HCT116 (cell line): ENCODE measurements at regions not wholly inside any gene's neighbourhood (a gene's known extent, or its start where the extent isn't known, plus 50 kb on each side); places are given as distances from the start of the nearest gene placed in this dataset.

Experiments
- ATAC-seq: fragments of 200-7000 bp; cut with Tn5 transposase; 2 replicates; pipeline ENCODE4 v1.9.1; 2020; ENCODE audit warnings: mild to moderate bottlenecking, moderate library complexity
- BruUV-seq: library from RNA; stranded (reverse); fragments of 400-500 nt; replicated peaks from 2 replicates; lab custom pipeline; 2021; lab: Mats Ljungman, UMichigan
- CTCF ChIA-PET: fragments of 300-600 bp; sonication (Branson Sonifier 250); formaldehyde crosslinking; loops from one replicate; lab custom pipeline; 2021; ENCODE audit warnings: antibody characterized with exemption; lab: Charles Lee
- POLR2A ChIA-PET: fragments of 300-600, 350-600 bp; sonication (Branson Sonifier 250); formaldehyde crosslinking; loops from one replicate; lab custom pipeline; 2021; ENCODE audit warnings: antibody characterized with exemption; lab: Charles Lee
- RAD21 ChIA-PET, 2 experiments: fragments of 300-600 bp; sonication (Branson Sonifier 250); formaldehyde crosslinking; loops; one replicate each; lab custom pipeline; 2023; ENCODE audit warnings: low total read pairs in 2 of 2; ENCODE audit not compliant: uncharacterized antibody in 2 of 2, unreplicated experiment in 2 of 2, low non-redundant PET in 1 of 2; lab: Charles Lee
- DNase-seq: peaks from one replicate; pipeline ENCODE4 v3.0.0-alpha.2; 2010; ENCODE audit warnings: low read depth, low spot score
- H2AFZ ChIP-seq: fragments of 200-600 bp; shearing (Covaris generic), sonication (generic); 2 replicates; pipeline ENCODE4 v1.6.1; 2017; ENCODE audit warnings: low read depth, mixed run types, mixed read lengths, antibody characterized with exemption, low read length; ENCODE audit not compliant: poor library complexity, severe bottlenecking
- H3K27ac ChIP-seq: 2 replicates; pipeline ENCODE4 v1.5.1; 2012; ENCODE audit warnings: low read depth, low read length
- H3K27me3 ChIP-seq: fragments of 200-600 bp; sonication (generic); 2 replicates; pipeline ENCODE4 v1.6.1; 2016; ENCODE audit warnings: mixed run types, low read length, mixed read lengths; ENCODE audit not compliant: insufficient read depth
- H3K36me3 ChIP-seq, 2 experiments: fragments of 200-500 bp in 1 of 2; fragments of 200-600 bp in 1 of 2; sonication (Bioruptor generic) in 1 of 2; sonication (generic) in 1 of 2; 2 replicates each; pipeline versions ENCODE4 v1.5.1 to v1.6.1; 2014 to 2016; ENCODE audit warnings: low read length in 2 of 2, inconsistent platforms in 1 of 2, mixed read lengths in 1 of 2, mixed run types in 1 of 2; ENCODE audit not compliant: insufficient read depth in 2 of 2, control insufficient read depth in 1 of 2
- H3K4me1 ChIP-seq, 2 experiments: fragments of 200-600 bp in 1 of 2; sonication (generic) in 1 of 2; 2 replicates each; pipeline versions ENCODE4 v1.5.1 to v1.6.1; 2012 to 2017; ENCODE audit warnings: low read length in 2 of 2, inconsistent platforms in 1 of 2, mild to moderate bottlenecking in 1 of 2, mixed read lengths in 1 of 2, mixed run types in 1 of 2, moderate library complexity in 1 of 2; ENCODE audit not compliant: insufficient read depth in 2 of 2, control insufficient read depth in 1 of 2
- H3K4me2 ChIP-seq: fragments of 200-600 bp; sonication (generic); 2 replicates; pipeline ENCODE4 v1.6.1; 2017; ENCODE audit warnings: mixed run types, low read length, mixed read lengths
- H3K4me3 ChIP-seq, 2 experiments: fragments of 200-600 bp in 1 of 2; sonication (generic) in 1 of 2; replicated peaks in 1 of 2; 2 replicates each; pipeline ENCODE4 v1.5.1; 2011 to 2016; ENCODE audit warnings: low read length in 2 of 2, control low read depth in 1 of 2, low read depth in 1 of 2, mild to moderate bottlenecking in 1 of 2, mixed read lengths in 1 of 2, mixed run types in 1 of 2
- H3K79me2 ChIP-seq: fragments of 200-600 bp; sonication (generic); 2 replicates; pipeline ENCODE4 v1.6.1; 2017; ENCODE audit warnings: mild to moderate bottlenecking, mixed run types, low read length, moderate library complexity, mixed read lengths; ENCODE audit not compliant: insufficient read depth
- H3K9ac ChIP-seq: fragments of 200-600 bp; sonication (generic); 2 replicates; pipeline ENCODE4 v1.6.1; 2016; ENCODE audit warnings: low read length, mixed read lengths
- H3K9me2 ChIP-seq: fragments of 200-600 bp; sonication (generic), shearing (Covaris generic); 2 replicates; pipeline ENCODE4 v1.6.1; 2017; ENCODE audit warnings: mixed run types, mild to moderate bottlenecking, moderate library complexity; ENCODE audit not compliant: insufficient read depth
- H3K9me3 ChIP-seq, 2 experiments: fragments of 200-500 bp in 1 of 2; fragments of 200-600 bp in 1 of 2; sonication (Bioruptor generic) in 1 of 2; sonication (generic) in 1 of 2; 2 replicates each; pipeline ENCODE4 v1.6.1; 2014 to 2017; ENCODE audit warnings: low read length in 2 of 2, mixed read lengths in 2 of 2, inconsistent platforms in 1 of 2, low read depth in 1 of 2, mild to moderate bottlenecking in 1 of 2, mixed run types in 1 of 2, moderate library complexity in 1 of 2; ENCODE audit not compliant: control insufficient read depth in 1 of 2, insufficient read depth in 1 of 2
- H4K20me1 ChIP-seq: fragments of 200-600 bp; sonication (generic), shearing (Covaris generic); 2 replicates; pipeline ENCODE4 v1.6.1; 2017; ENCODE audit warnings: mixed run types, mild to moderate bottlenecking, moderate library complexity; ENCODE audit not compliant: insufficient read depth
- CBX3 ChIP-seq: IDR thresholded peaks from 2 replicates; pipeline ENCODE4 v1.6.1; 2012; ENCODE audit warnings: low read depth
- EGR1 ChIP-seq: IDR thresholded peaks from 2 replicates; pipeline ENCODE4 v1.6.1; 2012; ENCODE audit warnings: low read depth
- FOSL1 ChIP-seq: IDR thresholded peaks from 2 replicates; pipeline ENCODE4 v1.6.1; 2012; ENCODE audit warnings: low read depth
- JUND ChIP-seq: IDR thresholded peaks from 2 replicates; pipeline ENCODE4 v1.6.1; 2012
- RAD21 ChIP-seq: IDR thresholded peaks from 2 replicates; pipeline ENCODE4 v1.6.1; 2012; ENCODE audit warnings: low read depth, mild to moderate bottlenecking
- REST ChIP-seq: IDR thresholded peaks from 2 replicates; pipeline ENCODE4 v1.6.1; 2012; ENCODE audit warnings: low read depth
- SP1 ChIP-seq: IDR thresholded peaks from 2 replicates; pipeline ENCODE4 v1.6.1; 2012; ENCODE audit warnings: low read depth
- SRF ChIP-seq: IDR thresholded peaks from 2 replicates; pipeline ENCODE4 v1.6.1; 2012; ENCODE audit warnings: low read depth
- TCF7L2 ChIP-seq: IDR thresholded peaks from 2 replicates; pipeline ENCODE4 v1.7.0; 2011; ENCODE audit warnings: borderline replicate concordance, inconsistent platforms; ENCODE audit not compliant: insufficient read depth, insufficient read length; ENCODE audit errors: extremely low read depth
- YY1 ChIP-seq: IDR thresholded peaks from 2 replicates; pipeline ENCODE4 v1.6.1; 2011; ENCODE audit warnings: low read length, low read depth, moderate library complexity, mild to moderate bottlenecking; ENCODE audit not compliant: insufficient replicate concordance; ENCODE audit errors: extremely low read depth
- ZFX ChIP-seq: fragments of 450-650 bp; IDR thresholded peaks from 2 replicates; pipeline ENCODE4 v1.6.1; 2017
- intact Hi-C: fragments of 100-400 bp; cut with micrococcal nuclease; formaldehyde crosslinking; loops from 2 replicates; pipeline ENCODE4 v1.10.0; 2022

GRCh38 chr7:116089293-116089692 lies 58.7 kb upstream of the TFEC start (continued):
- no peak for TF ChIP-seq REST
- no peak for TF ChIP-seq SP1
- TF ChIP-seq, all 23 proteins: peak for 0

- intact Hi-C loops = no loop called here
- ChIA-PET RAD21 (no interaction called here), CTCF (no interaction called here), POLR2A (no interaction called here)
- no peak overlapping the region for H3K9ac ChIP-seq
- H3K9me3 ChIP-seq = no peaks in the 10 kb centered on the region
- no peak for TF ChIP-seq RAD21
- no peak for TF ChIP-seq CBX3
- TF ChIP-seq FOSL1 = no peak
- TF ChIP-seq JUND = no peak
- TF ChIP-seq ZFX = no peak
- TF ChIP-seq TCF7L2 = no peak
- no peak for TF ChIP-seq EGR1
- TF ChIP-seq SRF = no peak
- no peak for TF ChIP-seq YY1
- no peak for TF ChIP-seq SP1
- ATAC-seq (no peak), DNase-seq (no peak)
- no peak overlapping the region for H2AFZ ChIP-seq
- no peaks in the 10 kb centered on the region for H3K27me3 ChIP-seq
- H3K4me2 ChIP-seq = no peak overlapping the region
- H3K79me2 ChIP-seq = no peaks in the 10 kb centered on the region
- no peaks in the 10 kb centered on the region for H3K36me3 ChIP-seq
- no peaks in the 10 kb centered on the region for H4K20me1 ChIP-seq
- H3K9me2 ChIP-seq = no peaks in the 10 kb centered on the region
- H3K4me1 ChIP-seq = peaks cover 0 to 14% of the 10 kb centered on the region in 2 experiments; a peak in 2 of 4 replicates
- no TSS peak for BruUV-seq
- H3K4me3 ChIP-seq = no peak overlapping the region
- no peak overlapping the region for H3K27ac ChIP-seq
Measured at GRCh38 chr7:116093516-116094301, 63.1 kb upstream of the TFEC start.
